Prostate gland (tissue), 2 donors: ENCODE measurements at regions not wholly inside any gene's neighbourhood (a gene's known extent, or its start where the extent isn't known, plus 50 kb on each side); places are given as distances from the start of the nearest gene placed in this dataset.

Experiments used
- POLR2AphosphoS5 ChIP-seq: sonication (generic); formaldehyde crosslinking; IDR thresholded peaks from one replicate; pipeline ENCODE4 v1.6.1; 2017; ENCODE audit warnings: antibody characterized with exemption
- TF ChIP-seq, protein P1 (sequence below), 4 experiments: fragments of 200-600 bp in 2 of 4; fragments of 450-650 bp in 2 of 4; sonication (generic) in 2 of 4; IDR thresholded peaks; 1 replicate in 3 of 4; 2 replicates in 1 of 4; pipeline ENCODE4 v1.5.1; 2016 to 2019; ENCODE audit warnings: antibody characterized with exemption in 4 of 4, mild to moderate bottlenecking in 2 of 4, moderate library complexity in 2 of 4

DNA sequence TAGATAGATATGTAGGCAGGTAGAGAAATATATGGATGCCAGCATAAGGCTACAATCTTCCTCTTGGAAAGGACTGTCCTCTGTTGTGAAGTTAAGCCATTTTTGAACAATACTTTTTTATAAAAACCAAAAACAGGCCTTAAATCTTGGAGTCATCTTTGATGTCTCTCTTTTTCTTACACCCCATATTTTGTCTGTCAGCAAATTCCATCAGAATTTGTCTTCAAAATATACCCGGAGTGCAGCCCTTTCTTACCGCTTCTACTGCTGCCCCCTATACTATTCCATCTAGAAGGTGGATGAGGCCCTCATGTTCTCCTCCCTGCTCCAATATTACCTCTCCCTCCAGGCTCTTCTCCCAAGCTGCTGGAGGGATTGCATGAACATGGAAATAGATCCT lies 326.5 kb downstream of the HAPSTR1 start:
- TF ChIP-seq, protein P1, sequence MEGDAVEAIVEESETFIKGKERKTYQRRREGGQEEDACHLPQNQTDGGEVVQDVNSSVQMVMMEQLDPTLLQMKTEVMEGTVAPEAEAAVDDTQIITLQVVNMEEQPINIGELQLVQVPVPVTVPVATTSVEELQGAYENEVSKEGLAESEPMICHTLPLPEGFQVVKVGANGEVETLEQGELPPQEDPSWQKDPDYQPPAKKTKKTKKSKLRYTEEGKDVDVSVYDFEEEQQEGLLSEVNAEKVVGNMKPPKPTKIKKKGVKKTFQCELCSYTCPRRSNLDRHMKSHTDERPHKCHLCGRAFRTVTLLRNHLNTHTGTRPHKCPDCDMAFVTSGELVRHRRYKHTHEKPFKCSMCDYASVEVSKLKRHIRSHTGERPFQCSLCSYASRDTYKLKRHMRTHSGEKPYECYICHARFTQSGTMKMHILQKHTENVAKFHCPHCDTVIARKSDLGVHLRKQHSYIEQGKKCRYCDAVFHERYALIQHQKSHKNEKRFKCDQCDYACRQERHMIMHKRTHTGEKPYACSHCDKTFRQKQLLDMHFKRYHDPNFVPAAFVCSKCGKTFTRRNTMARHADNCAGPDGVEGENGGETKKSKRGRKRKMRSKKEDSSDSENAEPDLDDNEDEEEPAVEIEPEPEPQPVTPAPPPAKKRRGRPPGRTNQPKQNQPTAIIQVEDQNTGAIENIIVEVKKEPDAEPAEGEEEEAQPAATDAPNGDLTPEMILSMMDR (IDR thresholded peaks at IDR 0.05) = no peak
- TF ChIP-seq POLR2AphosphoS5 = no peak
